K562 (cell line): ENCODE measurements at regions not wholly inside any gene's neighbourhood (a gene's known extent, or its start where the extent isn't known, plus 50 kb on each side); places are given as distances from the start of the nearest gene placed in this dataset.

Experiments used
- ATAC-seq: fragments of 200-7000 bp; cut with Tn5 transposase; 3 replicates; pipeline ENCODE4 v1.9.1; 2020; ENCODE audit warnings: moderate library complexity
- BruUV-seq: library from RNA; stranded (reverse); fragments of 400-500 nt; replicated peaks from 2 replicates; lab custom pipeline; 2021; lab: Mats Ljungman, UMichigan
- CTCF ChIA-PET: fragments of 300-600 bp; formaldehyde crosslinking; extraction: SDS; loops from one replicate; lab custom pipeline; 2021; ENCODE audit warnings: low intra/inter-chr PET ratio; lab: Yijun Ruan, JAX
- POLR2A ChIA-PET: fragments of 300-600, 350-650 bp; sonication (Branson Sonifier 250); formaldehyde crosslinking; extraction: SDS; loops from one replicate; lab custom pipeline; 2021; ENCODE audit warnings: antibody characterized with exemption, inconsistent platforms; lab: Yijun Ruan, JAX
- DNase-seq, 4 experiments: peaks; one replicate each; pipeline versions ENCODE4 v3.0.0 to v3.0.0-alpha.2; 2011 to 2018; ENCODE audit warnings: low spot score in 3 of 4, mixed read lengths in 3 of 4; ENCODE audit errors: extremely low read depth in 1 of 4
- FAIRE-seq: peaks from 2 replicates; lab custom pipeline; 2011; peaks lifted over from hg19 to GRCh38; lab: Jason Lieb, UNC
- H2AFZ ChIP-seq: 2 replicates; pipeline ENCODE4 v1.6.0; 2011; ENCODE audit warnings: low read depth, low read length, control low read depth, inconsistent platforms
- H3K27ac ChIP-seq: fragments of 200-600 bp; 3 replicates; pipeline ENCODE4 v1.8.0; 2011; ENCODE audit warnings: low read depth, mild to moderate bottlenecking, control low read depth, inconsistent platforms, low read length, moderate library complexity, mixed read lengths; ENCODE audit errors: extremely low read depth
- H3K27me3 ChIP-seq, 2 experiments: fragments of 300-600 bp in 1 of 2; 2 replicates in 1 of 2; 3 replicates in 1 of 2; pipeline versions ENCODE4 v1.6.0 to v1.8.0; 2011; ENCODE audit warnings: inconsistent platforms in 2 of 2, low read length in 2 of 2, mild to moderate bottlenecking in 1 of 2, mixed read lengths in 1 of 2, moderate library complexity in 1 of 2; ENCODE audit not compliant: control insufficient read depth in 2 of 2, insufficient read depth in 2 of 2
- H3K36me3 ChIP-seq: fragments of 300-600 bp; 3 replicates; pipeline ENCODE4 v1.8.0; 2011; ENCODE audit warnings: mild to moderate bottlenecking, low read length, inconsistent platforms; ENCODE audit not compliant: control insufficient read depth, insufficient read depth
- H3K4me1 ChIP-seq, 2 experiments: fragments of 200-600 bp in 1 of 2; replicated peaks in 1 of 2; 2 replicates in 1 of 2; 3 replicates in 1 of 2; pipeline versions ENCODE4 v1.5.1 to v1.8.0; 2011; ENCODE audit warnings: inconsistent platforms in 2 of 2, low read length in 2 of 2, mild to moderate bottlenecking in 1 of 2, mixed read lengths in 1 of 2, moderate library complexity in 1 of 2; ENCODE audit not compliant: control insufficient read depth in 2 of 2, insufficient read depth in 2 of 2
- H3K4me2 ChIP-seq: 2 replicates; pipeline ENCODE4 v1.6.1; 2011; ENCODE audit warnings: low read length, control low read depth, inconsistent platforms, mixed read lengths; ENCODE audit not compliant: insufficient read depth
- H3K4me3 ChIP-seq: fragments of 200-600 bp; sonication (generic), shearing (Covaris generic); 2 replicates; pipeline ENCODE4 v1.5.1; 2016; ENCODE audit warnings: control low read depth, inconsistent platforms
- H3K79me2 ChIP-seq: fragments of 200-600 bp; 3 replicates; pipeline ENCODE4 v1.8.0; 2011; ENCODE audit warnings: low read length, inconsistent platforms; ENCODE audit not compliant: control insufficient read depth, insufficient read depth
- H3K9ac ChIP-seq, 2 experiments: 2 replicates each; pipeline versions ENCODE4 v1.6.0 to v1.6.1; 2011; ENCODE audit warnings: low read depth in 2 of 2, low read length in 2 of 2, control low read depth in 1 of 2, inconsistent platforms in 1 of 2, mild to moderate bottlenecking in 1 of 2, mixed read lengths in 1 of 2; ENCODE audit not compliant: insufficient read depth in 1 of 2
- H3K9me1 ChIP-seq: one replicate; pipeline ENCODE4 v1.6.0; 2011; ENCODE audit warnings: inconsistent platforms, mild to moderate bottlenecking, low read length, moderate library complexity; ENCODE audit not compliant: control insufficient read depth, insufficient read depth
- H3K9me3 ChIP-seq: replicated peaks from 2 replicates; pipeline ENCODE4 v1.5.1; 2011; ENCODE audit warnings: low read depth, low read length, inconsistent platforms; ENCODE audit not compliant: control insufficient read depth, insufficient read depth
- H4K20me1 ChIP-seq: replicated peaks from 2 replicates; pipeline ENCODE4 v1.6.1; 2011; ENCODE audit warnings: low read length, inconsistent platforms, mixed read lengths; ENCODE audit not compliant: control insufficient read depth, insufficient read depth
- CUX1 ChIP-seq: fragments of 200-800 bp; sonication (Bioruptor generic); IDR thresholded peaks from 2 replicates; pipeline ENCODE4 v1.6.1; 2016; ENCODE audit warnings: missing genetic modification characterization, missing compliant biosample characterization
- FOXP4 ChIP-seq: sonication (generic); formaldehyde crosslinking; IDR thresholded peaks from 2 replicates; pipeline ENCODE4 v1.8.0; 2022; ENCODE audit warnings: mild to moderate bottlenecking, missing genetic modification reagents, borderline replicate concordance
- HDAC8 ChIP-seq: fragments of 450-650 bp; IDR thresholded peaks from 2 replicates; pipeline ENCODE4 v1.6.1; 2016; ENCODE audit warnings: mild to moderate bottlenecking, missing genetic modification characterization, moderate library complexity, missing compliant biosample characterization
- HNRNPUL1 ChIP-seq: fragments of 200-400 bp; formaldehyde crosslinking; IDR thresholded peaks from 2 replicates; pipeline ENCODE4 v1.6.1; 2017; ENCODE audit warnings: low read length
- MXD1 ChIP-seq: fragments of 250-450 bp; sonication (Bioruptor Pico); IDR thresholded peaks from 2 replicates; pipeline ENCODE4 v1.8.0; 2021; ENCODE audit warnings: borderline replicate concordance, mild to moderate bottlenecking, moderate library complexity; ENCODE audit not compliant: poor library complexity, severe bottlenecking
- NR4A1 ChIP-seq, 2 experiments: fragments of 250-450 bp in 1 of 2; fragments of 450-650 bp in 1 of 2; sonication (Bioruptor Pico) in 1 of 2; IDR thresholded peaks; 2 replicates each; pipeline versions ENCODE4 v1.4.0 to v1.6.1; 2016 to 2020; ENCODE audit warnings: mild to moderate bottlenecking in 2 of 2, missing compliant biosample characterization in 1 of 2, missing genetic modification characterization in 1 of 2, moderate library complexity in 1 of 2
- PATZ1 ChIP-seq: fragments of 250-450 bp; sonication (Bioruptor Pico); IDR thresholded peaks from 2 replicates; pipeline ENCODE4 v1.5.0; 2020; ENCODE audit warnings: mild to moderate bottlenecking, borderline replicate concordance
- TEAD2 ChIP-seq: fragments of 450-650 bp; IDR thresholded peaks from 2 replicates; pipeline ENCODE4 v1.6.1; 2016; ENCODE audit warnings: missing genetic modification characterization, control low read depth, missing compliant biosample characterization
- ZNF140 ChIP-seq: fragments of 250-450 bp; sonication (Bioruptor Pico); IDR thresholded peaks from 2 replicates; pipeline ENCODE4 v1.8.0; 2021; ENCODE audit warnings: moderate library complexity, mild to moderate bottlenecking, inconsistent platforms
- ZNF77 ChIP-seq: fragments of 250-450 bp; sonication (Bioruptor Pico); IDR thresholded peaks from 2 replicates; pipeline ENCODE4 v1.5.0; 2020
- WGBS: fragments of 100-300 bp; shearing (Covaris generic); methylation state at CpG from one replicate; pipeline ENCODE4 v1.1.6; 2016; ENCODE audit warnings: low coverage, mixed read lengths; ENCODE audit not compliant: insufficient coverage; ENCODE audit errors: missing lambda C conversion rate; 5-methylcytosine and 5-hydroxymethylcytosine counted together
- in situ Hi-C: fragments of 300-500 bp; cut with MboI; formaldehyde crosslinking; loops from 4 replicates; pipeline ENCODE4 v1.15.0; 2018; ENCODE audit warnings: inconsistent platforms, mixed read lengths
- intact Hi-C: fragments of 100-400 bp; cut with micrococcal nuclease; formaldehyde crosslinking; loops from 2 replicates; pipeline ENCODE4 v1.14.2; 2022

- Histone ChIP-seq H3K4me3 (no peak overlapping the region), H2AFZ (no peak overlapping the region), H3K27me3 (peaks cover 0 to 7% of the 10 kb centered on the region in 2 experiments; a peak in 3 of 5 replicates)
- in situ Hi-C loops: no loop called here
- ATAC-seq (no peak), FAIRE-seq (no peak)
- WGBS: 0% methylated on average over 3 of the region's 3 CpGs
- no peak for TF ChIP-seq ZNF77 (CRISPR knock-in tag)
- TF ChIP-seq MXD1 (CRISPR knock-in tag): no peak
- TF ChIP-seq HNRNPUL1: no peak
- TF ChIP-seq HDAC8 (tag): no peak
- no peak for TF ChIP-seq CUX1 (CRISPR knock-in tag)
- TF ChIP-seq PATZ1 (CRISPR knock-in tag): no peak
- TF ChIP-seq FOXP4 (CRISPR knock-in tag): no peak
- TF ChIP-seq ZNF140 (CRISPR knock-in tag): no peak
- no peak for TF ChIP-seq TEAD2 (tag)
- TF ChIP-seq NR4A1 (CRISPR knock-in tag; IDR thresholded peaks at IDR 0.05): no peak
- TF ChIP-seq NR4A1 (tag; IDR thresholded peaks at IDR 0.05): no peak
- TF ChIP-seq, all 486 proteins: peak for 0
- no peak overlapping the region for H3K27ac ChIP-seq
- CTCF ChIA-PET: no interaction called here
- H3K79me2 ChIP-seq: no peaks in the 10 kb centered on the region
- H3K36me3 ChIP-seq: no peaks in the 10 kb centered on the region
- no peaks in the 10 kb centered on the region for H3K4me1 ChIP-seq
- intact Hi-C loops: no loop called here
- no peak overlapping the region for H3K4me2 ChIP-seq
- H3K9me3 ChIP-seq: no peaks in the 10 kb centered on the region
- no peak overlapping the region for H3K9ac ChIP-seq
- no TSS peak for BruUV-seq
- no peaks in the 10 kb centered on the region for H3K9me1 ChIP-seq
- DNase-seq: no peak
- no peaks in the 10 kb centered on the region for H4K20me1 ChIP-seq
- POLR2A ChIA-PET: no interaction called here
Observed at GRCh38 chr2:16112972-16113560, 172.7 kb downstream of the MYCN start.
